HepG2 (cell line): ENCODE measurements at regions not wholly inside any gene's neighbourhood (a gene's known extent, or its start where the extent isn't known, plus 50 kb on each side); places are given as distances from the start of the nearest gene placed in this dataset.

ENCODE experiments used
- ATAC-seq: fragments of 200-7000 bp; cut with Tn5 transposase; 3 replicates; pipeline ENCODE4 v1.9.1; 2020; ENCODE audit warnings: mild to moderate bottlenecking, moderate library complexity
- BruUV-seq: library from RNA; stranded (reverse); fragments of 400-500 nt; replicated peaks from 2 replicates; lab custom pipeline; 2021; lab: Mats Ljungman, UMichigan
- CTCF ChIA-PET: fragments of 300-600 bp; formaldehyde crosslinking; extraction: SDS; loops from one replicate; lab custom pipeline; 2021; ENCODE audit warnings: low total read pairs, inconsistent platforms, low intra/inter-chr PET ratio; lab: Yijun Ruan, JAX
- POLR2A ChIA-PET: fragments of 350-600 bp; sonication (Branson Sonifier 250); formaldehyde crosslinking; loops from one replicate; lab custom pipeline; 2020; ENCODE audit warnings: antibody characterized with exemption, inconsistent platforms; lab: Yijun Ruan, JAX
- DNase-seq: peaks from one replicate; pipeline ENCODE4 v3.0.0-alpha.2; 2015; ENCODE audit warnings: low spot score
- FAIRE-seq: peaks from 3 replicates; lab custom pipeline; 2011; peaks lifted over from hg19 to GRCh38; lab: Jason Lieb, UNC
- H2AFZ ChIP-seq: one replicate; pipeline ENCODE4 v1.6.1; 2011; ENCODE audit warnings: low read length, inconsistent platforms
- H3K27ac ChIP-seq: fragments of 300-600 bp; 3 replicates; pipeline ENCODE4 v1.8.0; 2011; ENCODE audit warnings: mixed run types, mild to moderate bottlenecking, mixed read lengths, low read length, inconsistent platforms; ENCODE audit not compliant: insufficient read depth; ENCODE audit errors: extremely low read length
- H3K27me3 ChIP-seq, 2 experiments: fragments of 200-600 bp in 1 of 2; 2 replicates in 1 of 2; 3 replicates in 1 of 2; pipeline versions ENCODE4 v1.6.0 to v1.8.0; 2011; ENCODE audit warnings: low read length in 2 of 2, mild to moderate bottlenecking in 2 of 2, moderate library complexity in 2 of 2, inconsistent platforms in 1 of 2; ENCODE audit not compliant: insufficient read depth in 2 of 2, control insufficient read depth in 1 of 2
- H3K36me3 ChIP-seq, 2 experiments: fragments of 200-600 bp in 1 of 2; replicated peaks in 1 of 2; 2 replicates in 1 of 2; 3 replicates in 1 of 2; pipeline versions ENCODE4 v1.5.1 to v1.8.0; 2011; ENCODE audit warnings: low read length in 2 of 2, inconsistent platforms in 1 of 2; ENCODE audit not compliant: insufficient read depth in 2 of 2, control insufficient read depth in 1 of 2
- H3K4me1 ChIP-seq: 2 replicates; pipeline ENCODE4 v1.5.1; 2012; ENCODE audit warnings: low read length, inconsistent platforms; ENCODE audit not compliant: insufficient read depth
- H3K4me2 ChIP-seq: 2 replicates; pipeline ENCODE4 v1.6.0; 2011; ENCODE audit warnings: low read depth, low read length, inconsistent platforms
- H3K4me3 ChIP-seq, 3 experiments: fragments of 200-600 bp in 1 of 3; sonication (generic), shearing (Covaris generic) in 1 of 3; replicated peaks in 1 of 3; 2 replicates each; pipeline ENCODE4 v1.5.1; 2011 to 2016; ENCODE audit warnings: low read length in 3 of 3, inconsistent platforms in 2 of 3, low read depth in 2 of 3, mild to moderate bottlenecking in 2 of 3, control low read depth in 1 of 3, mixed read lengths in 1 of 3; ENCODE audit not compliant: insufficient read depth in 1 of 3
- H3K79me2 ChIP-seq: one replicate; pipeline ENCODE4 v1.6.1; 2011; ENCODE audit warnings: low read length, inconsistent platforms; ENCODE audit not compliant: insufficient read depth
- H3K9ac ChIP-seq: 2 replicates; pipeline ENCODE4 v1.6.0; 2011; ENCODE audit warnings: mild to moderate bottlenecking, low read depth, low read length, inconsistent platforms; ENCODE audit not compliant: insufficient read depth
- H3K9me3 ChIP-seq: 2 replicates; pipeline ENCODE4 v1.5.1; 2012; ENCODE audit warnings: mild to moderate bottlenecking, low read length
- H4K20me1 ChIP-seq: 2 replicates; pipeline ENCODE4 v1.6.0; 2011; ENCODE audit warnings: inconsistent platforms, mild to moderate bottlenecking, low read length, moderate library complexity; ENCODE audit not compliant: insufficient read depth
- CEBPB ChIP-seq: IDR thresholded peaks from 2 replicates; pipeline ENCODE4 v1.6.1; 2011; ENCODE audit warnings: low read depth, low read length, improper control_type of control experiment, borderline replicate concordance
- SNRNP70 ChIP-seq: fragments of 200-400 bp; formaldehyde crosslinking; IDR thresholded peaks from 2 replicates; pipeline ENCODE4 v1.6.1; 2017; ENCODE audit warnings: mild to moderate bottlenecking, low read depth, low read length, moderate library complexity
- ZMYM2 ChIP-seq: sonication (generic); formaldehyde crosslinking; IDR thresholded peaks from 2 replicates; pipeline ENCODE4 v1.8.0; 2022; ENCODE audit warnings: mild to moderate bottlenecking, missing genetic modification reagents
- WGBS: methylation state at CpG from one replicate; pipeline ENCODE4 v1.1.6; 2017; ENCODE audit warnings: low lambda C conversion rate; 5-methylcytosine and 5-hydroxymethylcytosine counted together
- in situ Hi-C: cut with HindIII; loops from 2 replicates; pipeline ENCODE4 v1.10.0; 2017; ENCODE audit warnings: low pct_unique_long_range_greater_than_20kb; ENCODE audit not compliant: extremely low pct_ligation_motif_present
- intact Hi-C: fragments of 100-400 bp; cut with micrococcal nuclease; formaldehyde crosslinking; loops from one replicate; pipeline ENCODE4 v1.10.0; 2022; ENCODE audit not compliant: unreplicated experiment
- TF ChIP-seq, protein P1 (sequence below): fragments of 450-650 bp; IDR thresholded peaks from 2 replicates; pipeline ENCODE4 v1.6.1; 2017
- TF ChIP-seq, protein P2 (sequence below): IDR thresholded peaks from 2 replicates; pipeline ENCODE4 v1.6.1; 2012; ENCODE audit warnings: low read depth, low read length, improper control_type of control experiment

DNA sequence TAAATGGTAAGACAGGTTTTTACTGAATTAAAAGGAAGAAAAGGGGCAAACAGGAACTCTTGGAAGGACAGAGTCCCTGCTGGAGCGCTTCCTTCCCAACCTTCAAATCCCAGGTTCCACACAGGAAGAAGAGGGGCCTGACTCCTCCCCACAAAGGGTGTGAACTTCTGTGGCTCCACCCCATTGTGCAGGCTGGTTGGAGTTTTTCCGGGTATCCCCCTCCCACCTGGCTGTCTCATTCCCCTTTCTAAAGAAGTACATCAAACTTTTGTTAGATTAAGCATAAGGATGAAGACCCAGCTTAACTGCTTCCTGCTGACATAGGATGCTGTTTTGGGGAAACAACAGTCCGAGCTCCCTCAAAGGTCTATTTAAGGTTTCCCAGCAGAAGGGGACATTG, 187.7 kb downstream of the FCRL5 start:
- Histone ChIP-seq H3K27me3 (no peaks in the 10 kb centered on the region), H3K4me3 (no peak overlapping the region), H3K4me1 (peaks cover 7% of the 10 kb centered on the region; the same call in 1 of the 2 replicates), H3K9ac (no peak overlapping the region), H3K4me2 (no peak overlapping the region), H3K36me3 (no peaks in the 10 kb centered on the region), H3K9me3 (no peaks in the 10 kb centered on the region), H3K79me2 (no peaks in the 10 kb centered on the region), H3K27ac (no peak overlapping the region), H2AFZ (no peak overlapping the region), H4K20me1 (no peaks in the 10 kb centered on the region)
- CTCF ChIA-PET = interaction anchor here (2.0 kb wide), 1 partner anchor 125 kb away, joined by 13 read pairs; no protein-coding TSS in a partner anchor
- no TSS peak for BruUV-seq
- WGBS = 30% methylated on average over 3 of the region's 3 CpGs
- FAIRE-seq (no peak), ATAC-seq (no peak), DNase-seq (no peak)
- intact Hi-C loops (loop anchor here (5.0 kb wide), 1 partner anchor 172 kb away; no protein-coding TSS in a partner anchor), in situ Hi-C loops (no loop called here)
- TF ChIP-seq SNRNP70 (no peak), ZMYM2 (CRISPR knock-in tag) (no peak), CEBPB (no peak)
- TF ChIP-seq, protein P1, sequence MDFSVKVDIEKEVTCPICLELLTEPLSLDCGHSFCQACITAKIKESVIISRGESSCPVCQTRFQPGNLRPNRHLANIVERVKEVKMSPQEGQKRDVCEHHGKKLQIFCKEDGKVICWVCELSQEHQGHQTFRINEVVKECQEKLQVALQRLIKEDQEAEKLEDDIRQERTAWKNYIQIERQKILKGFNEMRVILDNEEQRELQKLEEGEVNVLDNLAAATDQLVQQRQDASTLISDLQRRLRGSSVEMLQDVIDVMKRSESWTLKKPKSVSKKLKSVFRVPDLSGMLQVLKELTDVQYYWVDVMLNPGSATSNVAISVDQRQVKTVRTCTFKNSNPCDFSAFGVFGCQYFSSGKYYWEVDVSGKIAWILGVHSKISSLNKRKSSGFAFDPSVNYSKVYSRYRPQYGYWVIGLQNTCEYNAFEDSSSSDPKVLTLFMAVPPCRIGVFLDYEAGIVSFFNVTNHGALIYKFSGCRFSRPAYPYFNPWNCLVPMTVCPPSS = no peak
- TF ChIP-seq, protein P2, sequence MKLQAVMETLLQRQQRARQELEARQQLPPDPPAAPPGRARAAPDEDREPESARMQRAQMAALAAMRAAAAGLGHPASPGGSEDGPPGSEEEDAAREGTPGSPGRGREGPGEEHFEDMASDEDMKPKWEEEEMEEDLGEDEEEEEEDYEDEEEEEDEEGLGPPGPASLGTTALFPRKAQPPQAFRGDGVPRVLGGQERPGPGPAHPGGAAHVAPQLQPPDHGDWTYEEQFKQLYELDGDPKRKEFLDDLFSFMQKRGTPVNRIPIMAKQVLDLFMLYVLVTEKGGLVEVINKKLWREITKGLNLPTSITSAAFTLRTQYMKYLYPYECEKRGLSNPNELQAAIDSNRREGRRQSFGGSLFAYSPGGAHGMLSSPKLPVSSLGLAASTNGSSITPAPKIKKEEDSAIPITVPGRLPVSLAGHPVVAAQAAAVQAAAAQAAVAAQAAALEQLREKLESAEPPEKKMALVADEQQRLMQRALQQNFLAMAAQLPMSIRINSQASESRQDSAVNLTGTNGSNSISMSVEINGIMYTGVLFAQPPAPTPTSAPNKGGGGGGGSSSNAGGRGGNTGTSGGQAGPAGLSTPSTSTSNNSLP = no peak
- POLR2A ChIA-PET = no interaction called here
